T1000 (cell line): ENCODE measurements at regions not wholly inside any gene's neighbourhood (a gene's known extent, or its start where the extent isn't known, plus 50 kb on each side); places are given as distances from the start of the nearest gene placed in this dataset.

Experiments used
- DNase-seq: peaks from one replicate; lab custom pipeline; 2025; ENCODE audit warnings: mixed read lengths; lab: John Stamatoyannopoulos, UW

DNA sequence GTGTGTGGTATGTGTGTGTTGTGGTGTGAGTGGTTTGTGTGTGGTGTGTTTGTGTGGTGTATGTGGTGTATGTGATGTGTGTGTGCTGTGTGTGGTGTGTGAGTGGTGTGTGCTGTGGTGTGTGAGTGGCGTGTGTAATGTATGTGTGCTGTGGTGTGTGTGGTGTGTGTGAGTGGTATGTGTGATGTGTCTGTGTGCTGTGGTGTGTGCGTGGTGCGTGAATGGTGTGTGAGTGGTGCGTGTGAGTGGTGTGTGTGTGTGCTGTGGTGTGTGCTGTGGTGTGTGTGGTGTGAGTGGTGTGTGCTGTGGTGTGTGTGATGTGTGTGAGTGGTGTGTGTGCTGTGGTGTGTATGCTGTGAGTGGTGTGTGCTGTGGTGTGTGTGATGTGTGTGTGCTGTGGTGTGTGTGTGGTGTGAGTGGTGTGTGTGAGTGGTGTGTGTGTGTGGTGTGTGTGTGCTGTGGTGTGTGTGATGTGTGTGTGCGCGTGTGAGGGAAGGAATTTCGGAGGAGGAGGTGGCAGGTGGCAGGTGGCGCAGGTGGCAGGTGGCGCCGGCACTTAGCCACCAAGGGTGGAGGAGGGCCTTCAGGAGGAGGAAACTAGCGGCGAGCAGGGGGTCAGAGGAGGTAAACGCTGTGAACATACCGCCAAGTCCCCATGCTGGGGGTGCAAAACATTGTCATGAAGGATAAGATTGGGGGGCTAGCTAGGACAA lies 191.8 kb downstream of the MELK start:
- no peak for DNase-seq

DNA sequence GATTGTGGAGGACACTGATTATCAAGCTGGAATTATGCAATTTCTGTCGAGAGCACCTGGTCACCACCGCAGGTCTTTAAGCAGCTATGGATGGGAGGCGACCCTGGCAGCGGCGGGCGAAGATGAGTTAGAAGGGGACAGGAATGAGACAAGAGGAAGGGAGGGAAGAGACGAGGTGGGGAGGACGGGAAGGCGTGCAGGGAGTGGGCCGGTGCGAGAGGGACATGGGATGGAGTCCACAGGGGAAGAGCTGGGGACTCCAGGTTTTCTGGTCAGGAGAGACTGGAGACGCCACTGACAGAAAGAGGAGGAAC lies 192.3 kb downstream of the MELK start:
- no peak for DNase-seq

DNA sequence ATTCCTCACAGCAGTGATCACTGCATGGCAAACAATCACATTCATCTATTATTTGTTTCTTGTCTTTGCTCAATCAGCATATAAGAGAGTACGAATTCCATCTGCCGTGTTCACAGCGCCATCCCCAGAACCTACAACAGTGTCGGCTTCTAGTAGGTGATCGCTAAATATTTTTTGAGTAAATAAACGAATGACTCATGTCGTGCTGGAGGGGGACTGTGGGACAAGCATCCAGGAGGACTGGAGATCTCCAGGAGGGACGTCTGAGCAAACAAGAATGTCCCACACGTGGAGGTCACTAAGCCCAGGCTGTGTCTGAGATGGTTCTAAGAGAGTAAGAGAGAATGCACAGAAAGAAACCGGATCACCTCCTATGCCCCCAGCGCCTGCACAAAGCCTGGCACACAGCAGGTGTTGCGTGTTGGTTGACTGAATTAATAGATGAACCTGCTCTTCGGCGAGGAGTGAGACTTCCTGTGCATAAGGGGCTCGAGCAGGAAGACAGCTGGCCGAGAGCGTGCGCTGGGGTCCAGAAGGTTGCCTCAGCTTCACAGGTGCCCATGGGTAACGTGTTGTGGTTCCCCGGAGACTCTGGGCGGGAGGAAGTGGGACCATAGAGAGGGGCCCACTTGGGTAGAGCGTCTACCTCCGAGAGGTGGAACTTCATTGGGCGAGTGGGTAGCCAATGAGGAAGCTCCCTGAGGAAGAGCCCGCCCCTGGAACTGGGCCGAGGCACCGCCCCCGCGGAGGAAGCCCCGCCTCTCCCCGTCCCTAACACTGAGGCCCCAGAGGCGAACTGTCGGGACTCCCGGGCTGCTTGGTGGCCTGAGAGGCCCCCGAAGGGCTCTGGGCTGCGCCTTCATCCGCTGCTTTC lies 193.0 kb downstream of the MELK start:
- DNase-seq = no peak

DNA sequence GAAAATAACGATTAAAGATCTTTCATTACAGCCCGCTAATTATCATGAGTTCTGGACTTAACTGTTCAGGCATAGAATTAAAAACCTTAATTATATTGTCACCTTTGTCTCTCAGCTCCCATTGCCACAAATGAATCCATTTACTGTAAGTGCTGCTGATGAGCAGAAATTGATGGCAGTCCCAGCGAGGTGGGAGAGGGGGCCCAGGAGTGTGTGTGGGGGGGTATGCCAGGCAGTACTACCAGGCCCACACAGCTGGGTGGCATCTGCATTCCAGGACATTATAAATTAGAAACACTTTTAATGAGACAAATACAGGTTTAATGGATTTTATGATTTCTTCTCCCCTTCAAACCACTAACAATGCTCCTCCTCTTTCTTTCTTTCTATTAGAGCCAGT lies 196.0 kb downstream of the MELK start:
- no peak for DNase-seq

DNA sequence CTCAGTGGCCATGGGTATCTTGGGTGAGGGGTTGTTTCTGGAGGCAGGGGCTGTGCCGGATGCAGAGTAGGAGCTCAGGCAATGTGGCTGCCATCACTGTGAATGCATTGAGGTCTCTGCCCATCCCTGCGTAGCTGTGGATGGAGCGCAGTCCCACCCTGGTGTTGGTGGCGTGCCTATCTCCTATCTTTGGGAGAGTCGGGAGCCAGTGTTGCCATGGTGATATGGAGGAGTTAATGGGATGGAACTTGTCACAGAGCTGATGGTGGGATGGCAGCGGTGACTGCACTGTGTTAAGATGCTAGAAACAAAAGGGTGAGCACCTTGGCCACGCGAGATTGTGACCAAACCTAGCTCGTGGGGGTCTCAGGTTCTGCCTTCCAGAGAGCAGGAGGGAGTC lies 197.3 kb downstream of the MELK start:
- no peak for DNase-seq

DNA sequence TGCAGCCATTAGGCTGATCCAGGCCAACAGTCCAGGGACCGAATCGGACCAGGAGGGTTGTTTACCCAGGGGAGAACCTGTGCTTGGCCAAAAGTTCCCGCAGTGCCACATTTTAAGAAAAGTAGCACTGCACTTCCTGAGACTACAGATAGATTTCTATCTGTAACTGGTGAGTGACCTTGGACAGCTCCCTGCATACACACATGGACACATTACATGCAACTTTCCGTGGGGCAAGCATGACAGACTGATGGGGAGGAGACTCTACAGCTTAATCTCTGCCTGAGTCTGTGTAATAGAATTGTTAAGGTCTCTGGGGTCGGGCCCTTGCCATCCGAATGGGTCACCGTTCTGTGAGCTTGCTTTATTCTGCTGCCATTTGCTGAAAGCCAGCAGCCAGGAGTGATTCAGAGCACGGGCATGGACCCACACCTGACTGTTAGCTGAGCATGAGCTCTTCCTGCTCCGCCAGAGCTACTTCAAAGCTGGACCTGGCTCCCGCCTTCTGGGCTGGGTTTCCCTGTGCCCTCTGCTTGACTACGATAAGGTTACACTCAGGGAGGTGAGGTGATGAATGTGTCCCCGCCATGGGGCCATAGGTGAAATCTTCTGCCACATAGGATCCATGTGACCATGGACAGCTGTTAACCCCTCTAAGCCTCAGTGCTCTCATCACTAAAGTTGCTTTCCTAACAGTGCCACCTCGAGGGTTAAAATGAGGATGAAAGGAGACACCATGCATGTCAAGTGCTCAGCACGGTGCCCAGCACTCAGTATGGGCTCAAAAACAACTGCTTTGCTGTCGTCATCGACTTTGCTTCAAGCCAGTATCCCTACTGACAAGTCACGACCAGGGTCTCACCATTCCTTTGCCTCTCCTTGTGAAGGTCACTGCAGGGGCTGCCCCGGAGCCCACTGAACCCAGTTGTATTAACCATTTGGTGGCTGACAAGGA lies 200.0 kb downstream of the MELK start:
- DNase-seq = no peak

DNA sequence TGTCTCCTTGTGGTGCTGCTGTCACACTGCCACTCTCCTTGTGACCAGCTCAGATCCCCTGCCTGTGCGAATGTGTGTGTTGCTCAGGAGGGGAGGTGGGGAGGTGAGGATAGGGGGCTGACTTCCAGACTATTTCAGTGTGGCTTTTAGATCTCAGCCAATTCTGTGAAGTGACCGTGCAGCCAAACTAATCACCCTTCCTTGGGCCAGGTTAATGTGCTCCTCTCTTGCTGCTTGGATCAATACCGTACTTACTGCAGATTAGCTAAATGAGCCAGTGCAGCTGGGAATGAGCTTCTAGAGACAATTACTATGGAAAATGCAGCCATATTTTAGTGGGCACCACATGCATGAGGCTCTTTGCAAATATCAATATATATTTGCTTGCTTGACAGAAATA lies 206.0 kb downstream of the MELK start:
- DNase-seq = no peak

DNA sequence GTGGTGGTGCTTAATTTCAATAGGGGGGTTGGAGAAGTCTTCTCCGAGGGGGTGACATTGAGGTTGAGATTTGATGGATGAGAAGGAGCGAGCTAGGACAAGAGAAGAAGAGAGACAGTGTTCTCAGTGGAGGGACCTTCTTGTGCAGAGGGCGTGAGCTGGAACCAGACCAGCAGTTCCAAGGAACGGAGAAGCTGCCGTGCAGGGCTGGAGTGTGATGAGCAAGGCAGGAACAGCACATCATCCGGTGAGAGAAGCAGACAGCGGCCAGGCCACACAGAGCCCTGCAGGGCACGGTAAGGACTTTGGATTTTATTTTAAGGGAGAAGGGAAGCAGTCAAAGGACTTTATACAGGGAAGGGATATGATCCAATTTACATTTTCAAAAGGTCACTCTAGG lies 206.9 kb downstream of the MELK start:
- no peak for DNase-seq

DNA sequence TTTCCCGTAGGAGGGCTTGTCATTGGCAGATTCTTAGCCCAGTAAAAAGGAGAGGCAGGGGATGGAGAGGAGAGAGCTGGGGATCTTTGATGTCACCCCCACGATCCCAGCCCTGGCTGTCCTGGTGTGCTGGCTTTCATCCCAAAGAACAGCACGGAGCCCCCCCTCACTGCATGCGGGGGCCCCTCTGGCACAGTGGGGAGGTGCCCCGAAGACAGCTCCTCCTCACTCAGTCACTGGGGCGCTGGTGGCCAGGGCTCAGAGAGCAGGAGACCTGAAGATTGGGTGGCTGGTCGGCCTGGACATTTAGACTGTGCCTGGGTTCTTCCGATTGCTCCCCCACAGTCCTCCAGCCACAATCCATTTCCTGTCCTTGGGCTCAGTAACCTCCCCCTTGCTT lies 207.5 kb downstream of the MELK start:
- no peak for DNase-seq

DNA sequence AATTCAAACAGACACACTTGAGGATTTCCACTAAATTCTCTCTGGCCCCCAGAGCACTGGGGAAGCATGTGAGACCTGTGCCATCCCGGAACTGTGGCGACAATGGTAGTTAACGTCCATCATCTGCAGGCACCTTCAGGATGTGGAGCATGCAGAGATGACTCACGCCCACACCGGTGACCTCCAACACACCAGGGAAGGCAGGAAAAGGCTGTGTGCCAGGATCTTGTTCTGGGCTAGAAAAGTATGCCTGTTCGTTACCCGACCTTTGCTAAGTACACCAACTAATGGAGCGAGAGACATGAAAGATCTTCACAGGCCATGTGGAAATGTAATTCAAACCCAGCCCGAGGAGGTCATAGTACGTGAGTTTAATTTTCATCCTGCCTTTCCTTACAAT lies 208.8 kb downstream of the MELK start:
- no peak for DNase-seq
